HG03097 (cell line): ENCODE measurements at regions not wholly inside any gene's neighbourhood (a gene's known extent, or its start where the extent isn't known, plus 50 kb on each side); places are given as distances from the start of the nearest gene placed in this dataset.
"Not testable (repeated sequence)": the region's sequence is repeated elsewhere in the genome, so short reads cannot be mapped to it uniquely, and the experiment has no call there.

Experiments used
- ATAC-seq: cut with Tn5 transposase; IDR thresholded peaks from one replicate; pipeline ENCODE4 v1.9.1; 2021; ENCODE audit not compliant: unreplicated experiment, low FRiP score

DNA sequence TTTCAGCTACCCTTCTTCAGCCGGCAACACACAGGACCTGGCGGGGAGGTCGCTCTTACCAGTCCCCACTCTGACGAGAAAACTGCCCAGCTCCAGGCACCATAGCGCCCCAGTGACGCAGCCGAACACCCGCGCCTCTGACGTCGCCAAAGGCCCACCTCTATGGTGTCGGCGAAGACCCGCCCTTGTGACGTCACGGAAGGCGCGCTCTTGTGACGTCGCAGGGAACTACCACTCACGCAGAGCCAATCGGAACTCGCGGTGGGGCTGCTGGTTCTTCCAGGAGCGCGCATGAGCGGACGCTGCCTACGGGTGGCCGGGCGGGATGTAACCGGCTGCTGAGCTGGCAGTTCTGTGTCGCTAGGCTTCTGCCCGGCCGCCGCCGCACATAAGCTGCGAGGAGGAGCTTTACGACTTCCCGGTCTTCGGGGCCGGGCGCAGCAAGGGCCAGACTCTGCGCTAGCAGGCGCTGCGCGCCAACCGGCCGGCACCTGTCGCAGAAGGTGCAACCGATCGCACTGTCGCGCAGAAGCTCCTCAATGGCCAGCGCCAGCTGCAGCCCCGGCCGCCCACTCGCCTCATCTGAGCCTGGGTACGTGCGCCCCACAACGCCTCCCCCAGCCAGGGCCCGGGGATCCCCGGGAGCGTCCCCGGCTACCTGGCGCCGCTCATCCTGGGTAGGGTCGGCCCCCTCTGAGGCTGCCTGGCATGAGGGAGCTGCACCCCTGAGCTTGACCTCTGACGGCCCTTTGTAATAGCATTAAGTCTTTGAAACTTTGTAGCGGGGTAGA is 121.3 kb upstream of the FBXO28 start:
- ATAC-seq: peak; percentile 100

DNA sequence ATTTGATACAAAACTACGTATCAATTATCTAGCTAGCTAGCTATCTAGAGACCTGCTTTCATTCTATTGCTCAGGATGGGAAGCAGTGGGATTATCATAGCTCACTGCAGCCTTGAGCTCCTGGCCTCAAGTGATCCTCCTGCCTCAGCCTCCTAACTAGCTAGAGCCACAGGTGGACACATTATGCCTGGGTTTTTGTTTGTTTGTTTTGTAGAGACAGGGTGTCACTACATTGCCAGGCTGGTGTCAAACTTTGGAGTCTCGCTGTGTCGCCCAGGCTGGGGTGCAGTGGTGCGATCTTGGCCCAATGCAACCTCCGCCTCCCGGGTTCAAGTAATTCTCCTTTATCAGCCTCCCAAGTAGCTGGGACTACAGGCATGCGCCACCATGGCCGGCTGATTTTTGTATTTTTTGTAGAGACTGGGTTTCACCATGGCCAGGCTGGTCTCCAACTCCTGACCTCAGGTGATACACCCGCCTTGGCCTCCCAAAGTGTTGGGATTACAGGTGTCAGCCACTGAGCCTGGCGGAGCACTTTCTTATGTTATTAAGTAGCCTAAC is 122.5 kb upstream of the FBXO28 start:
- not testable (repeated sequence) for ATAC-seq

DNA sequence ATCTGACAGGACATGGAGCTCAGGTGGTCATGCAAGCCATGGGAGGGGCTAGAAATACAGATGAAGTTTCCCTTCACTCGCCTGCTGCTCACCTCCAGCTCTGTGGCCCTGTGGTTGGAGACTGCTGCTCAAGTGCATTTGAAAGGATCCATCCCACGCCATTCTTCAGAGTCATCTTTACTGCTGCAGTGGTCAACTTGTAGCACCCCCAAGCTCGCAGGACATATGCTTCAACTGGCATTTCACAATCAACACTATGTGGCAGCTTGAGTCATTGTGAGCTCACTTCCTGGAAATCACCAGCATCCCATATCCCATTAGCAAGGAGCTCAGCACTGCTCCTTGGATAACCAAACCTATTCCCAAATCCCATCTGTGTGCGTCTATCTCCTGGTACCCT is 116.2 kb upstream of the TP53BP2 start:
- not testable (repeated sequence) for ATAC-seq

DNA sequence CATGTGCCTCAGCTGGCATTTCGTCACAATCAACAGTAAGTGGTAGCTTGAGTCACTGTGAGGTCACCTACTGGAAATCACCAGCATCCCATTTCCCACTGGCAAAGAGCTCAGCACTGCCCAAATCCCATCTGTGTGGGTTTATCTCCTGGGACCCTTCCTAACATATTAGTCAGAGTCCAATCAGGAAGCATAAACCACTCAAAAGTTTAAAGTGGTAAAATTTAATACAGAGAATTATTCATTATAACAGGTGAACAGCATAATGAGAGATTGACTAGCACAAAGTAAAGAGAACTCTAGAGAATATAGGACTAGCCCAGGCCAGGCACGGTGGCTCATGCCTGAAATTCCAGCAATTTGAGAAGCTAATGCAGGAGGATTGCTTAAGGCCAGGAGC is 107.1 kb upstream of the TP53BP2 start:
- not testable (repeated sequence) for ATAC-seq

DNA sequence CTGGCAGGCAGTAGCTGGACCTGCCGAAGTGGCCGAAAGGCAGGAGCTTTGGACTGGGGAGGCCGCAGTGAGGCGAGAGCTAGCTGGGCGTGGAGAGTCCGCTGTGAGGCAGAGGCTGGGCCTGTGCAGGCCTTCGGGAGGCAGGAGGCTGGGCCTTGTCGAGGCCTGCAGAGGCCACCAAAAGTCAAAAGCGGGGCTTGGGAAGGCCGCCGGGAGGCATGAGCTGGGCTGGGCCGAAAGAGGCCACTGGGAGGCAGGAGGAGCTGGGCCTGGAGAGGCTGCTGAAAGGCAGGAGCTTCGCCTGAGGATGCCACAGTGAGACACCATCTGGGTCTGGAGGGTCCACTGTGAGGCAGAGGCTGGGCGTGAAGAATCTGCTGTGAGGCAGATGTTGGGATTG is 105.8 kb upstream of the TP53BP2 start:
- ATAC-seq: not testable (repeated sequence)

DNA sequence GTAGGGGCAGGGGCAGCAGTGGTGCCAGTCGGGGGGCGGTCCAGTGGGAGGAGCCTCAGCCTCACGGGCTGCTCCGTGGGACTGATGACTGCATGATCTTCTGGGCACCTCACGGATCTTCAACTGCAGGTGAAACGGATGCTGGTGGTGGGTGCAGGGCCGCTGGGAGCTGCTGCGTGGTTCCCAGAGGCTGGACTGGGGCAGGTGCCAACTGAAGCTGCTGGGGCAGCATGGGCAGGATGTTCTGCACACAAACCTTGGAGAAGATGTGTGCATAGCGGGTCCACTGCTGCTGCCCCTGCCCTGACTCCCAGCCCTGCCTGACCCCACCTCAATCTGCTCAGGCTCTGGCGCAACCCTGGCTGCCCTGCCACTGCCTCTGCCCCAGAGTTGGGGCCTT is 104.2 kb upstream of the TP53BP2 start:
- ATAC-seq: not testable (repeated sequence)

DNA sequence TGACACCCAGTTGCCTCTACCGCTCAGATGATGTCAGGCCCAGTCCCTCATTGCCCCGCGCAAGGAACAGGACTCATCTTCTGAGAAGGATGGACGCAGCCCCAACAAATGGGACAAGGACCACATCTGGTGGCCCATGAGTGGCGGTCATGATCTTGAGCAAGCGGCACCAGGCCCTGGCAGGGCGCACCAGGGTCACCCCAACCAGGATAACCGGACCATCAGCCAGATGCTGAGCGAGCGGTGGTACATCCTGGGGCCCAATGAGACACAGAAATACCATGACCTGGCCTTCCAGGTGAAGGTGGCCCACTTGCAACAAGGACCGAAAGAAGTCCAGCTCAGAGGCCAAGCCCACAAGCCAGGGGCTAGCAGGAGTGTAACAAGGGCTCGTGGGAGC is 102.3 kb upstream of the TP53BP2 start:
- ATAC-seq: not testable (repeated sequence)

DNA sequence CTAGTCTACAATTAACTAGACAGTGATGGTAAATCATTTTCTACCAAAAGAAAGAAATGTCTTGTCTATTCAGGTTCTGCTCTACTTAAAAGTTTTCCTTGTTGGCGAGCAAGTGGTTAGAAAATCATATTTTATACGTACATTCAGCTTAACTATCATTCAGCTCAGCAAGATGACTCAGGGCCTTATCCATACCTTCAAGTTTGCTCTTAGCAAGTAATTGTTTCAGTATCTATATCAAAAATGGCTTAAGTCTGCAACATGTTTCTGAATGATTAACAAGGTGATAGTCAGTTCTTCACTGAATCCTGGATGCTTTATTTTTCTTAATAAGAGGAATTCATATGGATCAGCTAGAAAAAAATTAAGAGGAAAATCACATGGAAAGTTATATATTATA is 90.8 kb upstream of the TP53BP2 start:
- not testable (repeated sequence) for ATAC-seq

DNA sequence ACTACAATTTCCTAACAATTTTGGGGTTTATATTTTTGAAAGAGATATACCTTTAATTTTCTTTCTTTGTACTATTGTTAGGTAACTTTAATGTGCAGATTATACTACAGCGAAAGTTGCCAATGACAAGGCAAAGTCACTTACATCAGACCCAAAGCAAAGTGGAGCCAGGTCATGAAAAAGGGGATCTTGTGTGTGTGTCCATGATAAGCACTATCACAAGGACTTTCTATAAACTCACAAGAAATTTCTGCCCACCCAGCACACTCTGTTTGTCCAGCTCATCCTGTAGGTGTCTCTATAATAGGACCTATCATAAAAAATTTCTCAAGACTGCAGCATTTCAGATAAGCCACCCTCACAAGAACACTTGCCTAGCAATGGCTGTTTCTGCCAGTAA is 85.7 kb upstream of the TP53BP2 start:
- not testable (repeated sequence) for ATAC-seq

DNA sequence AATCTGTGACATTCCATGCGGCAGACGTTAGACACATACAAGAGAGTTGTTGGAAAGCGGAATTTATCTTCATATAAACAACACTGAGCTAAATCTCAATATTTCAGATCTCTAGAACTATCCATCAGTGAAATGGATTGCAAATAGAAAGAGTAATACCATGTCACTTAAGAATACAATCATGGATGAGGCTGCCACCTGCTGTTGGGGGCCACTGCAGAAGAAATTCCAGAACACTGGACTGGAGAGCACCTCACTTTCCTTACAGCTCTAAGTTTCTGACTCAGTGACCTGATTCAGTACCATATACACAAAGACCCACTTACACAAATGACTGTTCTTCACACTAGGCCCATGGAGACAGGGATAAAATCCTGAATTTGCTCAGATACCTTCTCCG is 75.1 kb upstream of the TP53BP2 start:
- not testable (repeated sequence) for ATAC-seq

DNA sequence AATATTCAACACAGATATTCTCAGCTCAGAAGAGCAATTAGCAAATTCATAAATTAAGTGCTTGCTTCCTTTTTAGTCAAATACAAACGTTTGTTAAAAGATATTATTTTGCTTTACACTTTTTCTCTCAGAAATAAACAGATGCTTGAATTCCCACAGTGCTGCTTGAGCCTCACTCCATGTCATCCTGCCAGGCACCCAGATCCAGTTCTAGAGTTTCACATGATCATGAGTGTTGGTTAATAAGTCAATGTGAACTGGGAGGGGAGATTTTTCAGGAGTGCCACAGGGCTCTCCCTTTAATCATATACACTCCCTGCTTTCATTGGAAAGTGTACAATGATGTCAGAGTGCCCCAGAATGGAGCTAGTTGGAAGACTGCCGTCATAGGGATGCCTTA is 69.7 kb upstream of the TP53BP2 start:
- not testable (repeated sequence) for ATAC-seq

DNA sequence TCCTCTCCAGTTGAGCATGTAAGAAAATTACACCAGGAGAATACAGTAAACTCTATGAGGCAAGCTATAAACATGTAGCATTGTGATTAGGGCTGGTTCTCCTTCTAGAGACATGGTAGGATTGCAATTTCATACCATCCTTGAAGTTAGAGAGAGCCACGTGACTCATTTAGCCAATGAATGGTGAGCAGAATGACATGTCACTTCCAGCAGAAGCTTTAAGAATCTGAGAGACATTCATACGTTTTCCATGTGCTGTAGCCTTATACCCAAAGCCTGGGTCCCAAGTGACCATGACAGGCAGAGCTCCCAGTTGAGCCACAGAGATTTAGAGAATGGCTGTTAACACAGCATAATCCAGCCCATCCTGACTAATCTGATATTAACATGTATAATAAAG is 68.0 kb upstream of the TP53BP2 start:
- not testable (repeated sequence) for ATAC-seq

DNA sequence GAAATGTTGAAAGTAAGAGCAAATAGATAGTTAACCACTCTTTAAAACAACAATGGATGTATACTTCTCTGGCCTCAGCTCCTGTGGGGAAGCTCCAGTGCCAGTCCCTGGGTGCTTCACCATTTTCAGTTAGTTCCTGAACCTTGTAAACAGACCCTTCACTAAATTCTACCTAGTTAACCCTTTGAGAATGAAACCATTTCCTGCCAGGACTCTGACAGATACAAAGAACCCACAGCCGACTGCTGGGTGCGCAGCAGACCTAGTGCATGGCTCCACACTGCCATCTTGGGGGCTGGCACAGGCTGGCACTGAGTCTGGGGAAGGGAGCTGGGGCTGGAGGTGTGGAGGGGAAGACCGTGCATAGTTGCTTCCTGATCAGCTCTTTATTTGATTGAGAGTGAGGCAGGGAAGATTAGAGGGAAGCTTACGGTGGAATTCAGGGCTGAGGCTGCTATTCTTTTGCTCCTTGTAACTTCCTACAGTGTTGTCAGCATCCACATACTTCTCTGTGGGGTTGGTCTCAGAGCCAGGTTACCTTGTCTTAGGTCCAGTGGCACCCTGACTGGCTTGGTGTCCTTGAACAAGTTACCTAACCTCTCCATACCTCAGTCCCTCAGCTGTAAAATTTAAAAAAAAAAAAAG is 62.3 kb upstream of the TP53BP2 start:
- ATAC-seq: not testable (repeated sequence)

DNA sequence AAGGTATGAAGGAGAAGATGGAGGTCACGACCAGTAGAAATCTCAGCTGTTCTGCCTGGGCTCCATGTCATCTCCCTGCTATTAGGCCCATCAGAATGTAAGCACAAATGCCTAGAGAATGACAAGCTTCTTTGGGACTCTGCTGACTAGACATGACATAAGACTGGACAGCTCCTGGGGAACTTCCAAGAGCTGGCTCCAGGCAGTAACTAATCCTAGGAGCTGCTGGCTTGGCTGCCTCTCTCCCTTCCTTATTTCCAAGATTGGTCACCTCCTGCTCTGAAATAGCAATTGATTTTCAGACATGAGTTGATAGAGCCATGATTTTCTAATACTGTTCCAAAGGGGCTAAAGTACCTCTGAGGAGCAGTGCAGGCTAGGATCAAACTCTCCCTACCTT is 57.5 kb upstream of the TP53BP2 start:
- ATAC-seq: not testable (repeated sequence)

DNA sequence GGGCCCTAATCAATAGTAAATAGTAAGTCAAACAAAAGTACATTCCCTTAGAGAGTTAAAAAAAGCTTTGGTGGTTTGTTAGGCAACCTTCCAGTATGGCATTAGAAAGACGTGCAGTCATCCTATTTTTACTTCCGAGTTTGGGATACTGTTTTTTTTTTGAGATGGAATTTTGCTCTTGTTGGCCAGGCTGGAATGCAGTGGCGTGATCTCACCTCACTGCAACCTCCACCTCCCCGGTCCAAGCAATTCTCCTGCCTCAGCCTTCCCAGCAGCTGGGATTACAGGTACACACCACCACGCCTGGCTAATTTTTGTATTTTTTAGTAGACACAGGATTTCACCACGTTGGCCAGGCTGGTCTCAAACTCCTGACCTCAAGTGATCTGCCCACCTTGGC is 54.0 kb upstream of the TP53BP2 start:
- ATAC-seq: not testable (repeated sequence)

DNA sequence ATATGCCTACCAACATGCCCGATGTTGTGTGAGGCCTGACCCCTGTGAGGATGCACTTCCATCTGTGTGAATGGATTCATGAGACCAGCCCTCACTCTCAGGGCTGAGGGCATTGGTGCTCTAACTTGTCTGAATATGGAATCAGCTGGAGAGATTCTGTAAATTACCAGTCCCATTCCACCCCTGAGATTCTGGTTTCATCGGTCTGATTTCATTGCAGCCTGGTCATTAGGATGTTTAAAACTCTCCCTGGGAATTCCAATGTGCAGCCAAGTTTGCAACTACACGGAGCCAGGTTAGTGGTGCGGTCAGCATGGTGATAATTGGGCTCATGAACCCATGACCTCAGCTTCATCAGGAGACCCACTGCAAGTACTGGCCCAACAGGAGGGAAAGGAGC is 51.4 kb upstream of the TP53BP2 start:
- ATAC-seq: not testable (repeated sequence)

DNA sequence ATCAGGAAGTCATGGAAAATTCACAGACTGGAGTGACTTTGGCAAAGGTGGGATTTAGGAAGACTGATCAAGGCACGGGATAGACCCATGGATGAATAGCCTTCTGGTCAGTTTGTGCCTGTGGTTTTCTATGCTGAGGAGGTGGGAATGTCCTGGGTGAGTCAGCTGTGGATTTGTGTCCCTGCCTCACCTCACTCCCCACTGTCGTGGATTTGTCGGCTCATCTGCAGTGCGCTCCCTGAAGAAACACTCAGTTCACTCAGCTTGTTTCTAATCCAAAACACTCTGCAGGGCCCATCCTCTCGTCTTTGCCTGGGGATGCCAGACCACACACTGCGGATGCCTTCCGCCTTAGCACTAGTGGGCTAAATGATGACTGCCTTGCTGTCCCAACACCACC is 50.2 kb upstream of the TP53BP2 start:
- ATAC-seq: not testable (repeated sequence)
